GM19043 (cell line): ENCODE measurements at regions not wholly inside any gene's neighbourhood (a gene's known extent, or its start where the extent isn't known, plus 50 kb on each side); places are given as distances from the start of the nearest gene placed in this dataset.

Source experiments
- ATAC-seq: cut with Tn5 transposase; IDR thresholded peaks from one replicate; pipeline ENCODE4 v1.9.1; 2021; ENCODE audit warnings: low read depth; ENCODE audit not compliant: unreplicated experiment

DNA sequence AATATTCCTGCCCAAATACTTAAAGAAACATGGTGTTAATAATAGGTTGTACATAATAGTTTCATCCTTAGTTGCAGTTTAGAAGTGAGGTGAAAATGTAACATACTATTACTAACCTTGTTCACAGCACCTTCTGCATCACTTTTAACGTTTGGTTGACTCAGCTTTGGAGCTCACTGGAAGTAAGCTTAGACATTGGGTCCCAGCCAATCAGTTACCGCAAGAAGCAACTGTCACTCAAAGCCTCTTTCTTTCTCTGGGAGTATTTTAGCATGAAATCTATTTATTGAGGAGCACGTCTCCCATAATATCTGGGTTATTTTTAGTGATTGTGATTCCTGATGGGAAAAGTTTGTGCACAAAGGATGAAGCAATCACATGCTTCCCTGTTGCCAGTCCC, 472.6 kb downstream of the SNAPC1 start:
- no peak for ATAC-seq

DNA sequence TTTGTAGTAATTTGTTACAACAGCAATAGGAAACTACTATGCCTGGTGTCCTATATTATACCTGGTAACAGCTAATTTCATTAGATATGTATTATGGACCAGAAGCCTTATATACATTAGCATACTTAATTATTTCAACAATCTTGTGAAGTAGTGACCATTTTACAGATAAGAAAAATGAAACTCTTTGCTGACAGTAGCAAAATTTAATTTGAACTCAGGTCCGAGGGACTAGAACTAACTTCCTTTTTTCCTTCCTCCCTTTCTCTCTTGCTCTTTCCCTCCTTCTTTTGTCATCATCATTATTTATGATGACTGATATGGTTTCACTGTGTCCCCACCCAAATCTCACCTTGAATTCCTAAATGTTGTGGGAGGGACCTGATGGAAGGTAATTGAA, 482.0 kb downstream of the SNAPC1 start:
- ATAC-seq, result no peak

- no peak for ATAC-seq
Measured at GRCh38 chr14:62247266-62247665, 485.0 kb downstream of the SNAPC1 start.

DNA sequence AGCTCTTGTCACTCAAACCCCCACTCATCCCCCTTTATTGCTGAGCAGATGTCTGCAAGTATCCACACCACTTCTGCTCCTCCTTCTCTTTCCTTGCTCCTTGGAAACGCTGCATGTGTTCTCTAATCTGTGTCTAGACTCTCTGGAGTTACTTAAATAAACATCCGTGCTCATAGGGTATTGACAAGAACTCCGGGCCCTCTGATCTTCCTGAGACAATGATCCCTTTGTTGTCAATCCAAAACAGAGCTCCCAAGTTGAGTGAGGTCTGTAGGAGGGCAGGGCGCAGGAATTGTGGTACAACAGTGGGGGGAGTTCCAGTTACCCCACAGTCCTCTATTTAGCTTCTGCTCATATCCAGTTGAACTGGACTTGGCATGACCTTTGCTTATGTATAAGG, 489.0 kb downstream of the SNAPC1 start:
- no peak for ATAC-seq

DNA sequence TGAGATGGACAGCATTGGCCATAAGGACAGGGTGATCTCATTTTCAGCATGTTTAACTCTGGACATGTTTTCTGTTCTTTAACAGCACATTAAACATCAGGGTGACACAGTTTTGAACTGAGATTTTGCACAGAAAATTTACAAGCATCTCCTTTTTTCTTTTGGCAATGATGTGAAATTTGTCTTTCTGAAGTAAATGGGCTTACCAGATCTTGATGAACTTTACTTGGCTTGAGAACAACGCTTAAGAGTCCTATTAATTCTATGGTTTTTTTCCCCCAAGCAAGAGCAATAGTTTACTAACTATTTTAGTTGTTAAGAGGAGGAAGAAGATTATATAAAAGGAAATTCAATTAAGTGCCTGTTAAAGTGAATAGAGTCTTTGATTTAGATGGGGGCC, 491.0 kb downstream of the SNAPC1 start:
- ATAC-seq, result no peak

DNA sequence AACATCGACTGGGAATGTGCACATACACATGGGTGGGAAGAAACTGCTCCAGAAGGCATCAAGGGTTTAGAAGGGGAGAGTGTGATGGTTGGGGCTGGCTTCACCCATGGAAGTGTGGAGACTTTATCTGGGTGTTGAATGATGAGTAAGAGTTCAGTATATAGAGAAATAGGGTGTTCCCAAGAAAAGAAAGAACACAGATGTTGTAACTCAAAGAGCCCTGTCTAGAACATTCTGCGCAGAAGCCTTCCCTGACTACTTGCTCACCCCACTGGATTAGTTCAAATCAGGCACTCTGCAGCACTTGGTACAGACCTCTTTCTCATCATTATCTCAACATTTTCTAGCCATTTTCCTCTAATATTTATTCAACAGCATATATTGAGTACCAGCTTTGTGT, 491.7 kb downstream of the SNAPC1 start:
- no peak for ATAC-seq

DNA sequence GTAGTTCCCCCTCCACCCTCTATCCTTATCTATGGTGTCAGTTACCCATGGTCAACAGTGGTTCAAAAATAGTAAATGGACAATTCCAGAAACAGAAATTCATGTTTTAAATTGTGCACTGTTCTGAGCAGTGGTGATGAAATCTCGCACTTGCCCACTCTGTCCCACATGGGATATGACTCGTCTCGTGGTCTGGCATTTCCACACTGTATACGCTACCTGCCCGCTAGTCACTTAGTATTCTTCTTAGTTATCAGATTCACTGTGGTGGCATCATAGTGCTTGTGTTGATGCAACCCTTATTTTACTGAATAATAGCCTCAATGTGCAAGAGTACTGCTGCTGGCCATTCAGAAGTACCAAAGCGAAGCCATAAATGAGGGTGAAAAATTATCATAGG, 507.0 kb downstream of the SNAPC1 start:
- no peak for ATAC-seq

DNA sequence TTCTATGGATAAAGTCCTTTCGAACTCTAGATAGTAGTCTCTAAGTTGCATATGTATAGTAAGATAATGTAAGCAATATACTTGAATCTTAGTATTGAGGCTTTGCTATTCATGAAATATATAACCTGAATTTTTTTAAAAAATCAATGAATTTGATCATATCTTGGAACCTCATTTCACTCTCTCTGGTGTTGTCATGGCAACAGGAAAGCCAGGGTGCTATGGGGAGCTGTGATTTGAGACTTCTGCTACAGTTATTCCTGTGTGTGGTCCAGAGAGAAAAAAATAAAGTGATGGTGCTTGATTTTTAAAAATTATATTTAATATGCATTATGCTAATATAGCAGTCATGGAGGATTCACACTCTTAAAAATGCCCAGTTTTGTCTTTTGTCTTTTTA, 508.0 kb downstream of the SNAPC1 start:
- ATAC-seq, result no peak

DNA sequence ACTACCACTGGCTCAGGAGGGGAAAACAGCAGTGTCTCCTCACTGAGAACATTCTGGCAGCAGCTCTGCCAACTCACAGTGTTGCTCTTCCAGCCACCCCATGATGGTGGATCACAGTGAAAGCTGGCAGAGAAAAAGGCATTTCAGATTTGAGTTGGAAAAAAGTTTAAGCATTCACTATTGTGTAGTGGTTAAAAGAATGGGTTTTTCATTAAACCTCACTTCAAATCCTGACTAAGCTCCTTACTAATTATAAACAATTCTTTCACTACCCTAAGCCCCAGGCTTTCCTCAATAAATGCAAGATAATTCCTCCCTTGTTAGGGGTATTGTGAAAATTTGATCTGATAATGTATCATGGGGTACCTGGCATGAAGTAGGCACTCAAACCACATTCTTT, 518.1 kb downstream of the SNAPC1 start:
- no peak for ATAC-seq

DNA sequence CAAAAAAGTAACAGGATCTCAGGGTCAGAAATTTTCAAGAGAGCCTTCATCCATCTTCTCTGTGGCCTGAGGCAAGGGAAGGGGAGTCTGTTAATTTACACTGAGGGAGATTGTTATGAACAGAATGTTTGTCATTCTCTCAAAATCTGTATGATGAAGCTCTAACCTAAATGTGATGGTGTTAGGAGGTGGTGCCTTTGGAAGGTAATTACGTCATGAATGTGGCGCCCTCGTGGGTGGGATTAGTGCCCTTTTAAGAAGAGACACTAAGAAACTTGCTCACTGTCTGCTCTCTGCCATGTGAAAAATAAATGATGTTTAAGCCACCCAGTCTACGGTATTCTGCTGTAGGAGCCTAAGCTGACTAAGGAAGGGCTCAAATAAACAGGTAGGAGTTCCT, 521.6 kb downstream of the SNAPC1 start:
- ATAC-seq, result no peak

DNA sequence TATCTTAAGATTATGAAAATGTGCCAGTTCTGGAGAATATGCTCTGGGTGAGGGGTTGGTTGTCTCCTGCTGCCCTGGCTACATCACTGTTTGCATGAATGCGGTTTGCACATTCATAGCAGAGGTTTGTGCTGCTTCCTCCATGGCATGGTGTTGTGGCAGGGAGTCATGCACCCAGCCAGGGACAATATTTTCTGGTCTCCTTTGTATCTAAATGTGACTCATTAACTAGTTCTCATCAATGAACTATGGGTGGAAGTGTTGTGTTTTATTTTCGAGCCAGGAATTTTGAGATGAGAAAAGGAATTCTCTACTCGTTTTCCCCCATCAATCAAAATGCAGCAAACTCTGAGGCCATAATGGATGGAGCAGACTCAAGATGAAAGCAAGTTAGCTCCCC, 527.3 kb downstream of the SNAPC1 start:
- no peak for ATAC-seq

- ATAC-seq, result no peak
Measured at GRCh38 chr14:62301080-62301479, 538.9 kb downstream of the SNAPC1 start.

GRCh38 chr14:62301911-62302310, 539.7 kb downstream of the SNAPC1 start:
- no peak for ATAC-seq

- ATAC-seq, result no peak
Measured at GRCh38 chr14:62303437-62303836, 541.2 kb downstream of the SNAPC1 start.

- ATAC-seq, result no peak
Measured at GRCh38 chr14:62304257-62304656, 542.0 kb downstream of the SNAPC1 start.

GRCh38 chr14:62307844-62308243, 545.6 kb downstream of the SNAPC1 start:
- no peak for ATAC-seq

- no peak for ATAC-seq
Measured at GRCh38 chr14:62308316-62308715, 546.1 kb downstream of the SNAPC1 start.

GRCh38 chr14:62308891-62309290, 546.7 kb downstream of the SNAPC1 start:
- ATAC-seq, result no peak

- no peak for ATAC-seq
Measured at GRCh38 chr14:62313212-62313611, 551.0 kb downstream of the SNAPC1 start.

GRCh38 chr14:62314221-62314620, 552.0 kb downstream of the SNAPC1 start:
- no peak for ATAC-seq

- no peak for ATAC-seq
Measured at GRCh38 chr14:62314871-62315270, 552.7 kb downstream of the SNAPC1 start.

- no peak for ATAC-seq
Measured at GRCh38 chr14:62315631-62316030, 553.4 kb downstream of the SNAPC1 start.

GRCh38 chr14:62322216-62322615, 560.0 kb downstream of the SNAPC1 start:
- ATAC-seq, result no peak

DNA sequence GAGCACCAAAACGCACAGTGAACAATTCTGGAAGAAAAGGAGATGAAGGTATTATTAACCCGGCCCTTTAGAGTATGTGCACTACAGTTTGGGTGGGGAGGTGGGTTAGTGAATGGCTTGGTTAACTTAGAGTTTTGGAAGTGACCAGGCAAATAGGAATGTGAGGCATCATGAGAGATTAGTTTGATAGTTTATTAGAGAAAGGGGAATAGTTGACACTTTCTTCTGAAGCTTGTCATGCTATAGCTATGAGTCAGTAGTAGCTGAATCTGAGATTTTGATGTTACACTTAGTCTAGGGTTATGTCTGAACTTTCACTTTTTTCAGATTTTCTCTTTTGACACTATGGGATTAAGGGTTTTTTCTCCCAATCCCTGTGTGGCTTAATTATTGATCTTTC, 567.2 kb downstream of the SNAPC1 start:
- no peak for ATAC-seq
